Osteoblast (primary cell): ENCODE measurements at regions not wholly inside any gene's neighbourhood (a gene's known extent, or its start where the extent isn't known, plus 50 kb on each side); places are given as distances from the start of the nearest gene placed in this dataset.

Experiments used
- DNase-seq: peaks from one replicate; pipeline ENCODE4 v3.0.0; 2011; ENCODE audit warnings: low spot score, mixed read lengths; ENCODE audit not compliant: insufficient read length; ENCODE audit errors: missing footprints
- H2AFZ ChIP-seq: 2 replicates; pipeline ENCODE4 v1.6.0; 2011; ENCODE audit warnings: mild to moderate bottlenecking, low read length
- H3K27ac ChIP-seq: 2 replicates; pipeline ENCODE4 v1.5.1; 2011; ENCODE audit warnings: mild to moderate bottlenecking, low read depth, low read length, moderate library complexity
- H3K27me3 ChIP-seq: 2 replicates; pipeline ENCODE4 v1.6.0; 2012; ENCODE audit warnings: mild to moderate bottlenecking, control low read depth, inconsistent platforms, low read length, moderate library complexity; ENCODE audit not compliant: insufficient read depth
- H3K36me3 ChIP-seq: 2 replicates; pipeline ENCODE4 v1.5.1; 2011; ENCODE audit warnings: mild to moderate bottlenecking, low read length, control low read depth, moderate library complexity; ENCODE audit not compliant: insufficient read depth
- H3K4me1 ChIP-seq: 2 replicates; pipeline ENCODE4 v1.5.1; 2011; ENCODE audit warnings: mild to moderate bottlenecking, low read length, control low read depth, moderate library complexity; ENCODE audit not compliant: insufficient read depth
- H3K4me2 ChIP-seq: 2 replicates; pipeline ENCODE4 v1.6.0; 2011; ENCODE audit warnings: mild to moderate bottlenecking, low read length; ENCODE audit not compliant: insufficient read depth
- H3K4me3 ChIP-seq: fragments of 200-600 bp; sonication (generic); 3 replicates; pipeline ENCODE4 v1.5.1; 2012; ENCODE audit warnings: mild to moderate bottlenecking, low read length, inconsistent platforms; ENCODE audit not compliant: insufficient read depth
- H3K79me2 ChIP-seq: 2 replicates; pipeline ENCODE4 v1.6.0; 2012; ENCODE audit warnings: mild to moderate bottlenecking, low read length, control low read depth, inconsistent platforms; ENCODE audit not compliant: insufficient read depth
- H3K9me3 ChIP-seq: 2 replicates; pipeline ENCODE4 v1.5.1; 2011; ENCODE audit warnings: low read depth, low read length, control low read depth
- H4K20me1 ChIP-seq: 2 replicates; pipeline ENCODE4 v1.6.0; 2012; ENCODE audit warnings: mild to moderate bottlenecking, low read length, control low read depth; ENCODE audit not compliant: insufficient read depth
- TF ChIP-seq, protein P1 (sequence below): IDR thresholded peaks from 2 replicates; pipeline ENCODE4 v1.5.1; 2011; ENCODE audit warnings: mild to moderate bottlenecking, low read depth, low read length, moderate library complexity; ENCODE audit errors: extremely low read depth

DNA sequence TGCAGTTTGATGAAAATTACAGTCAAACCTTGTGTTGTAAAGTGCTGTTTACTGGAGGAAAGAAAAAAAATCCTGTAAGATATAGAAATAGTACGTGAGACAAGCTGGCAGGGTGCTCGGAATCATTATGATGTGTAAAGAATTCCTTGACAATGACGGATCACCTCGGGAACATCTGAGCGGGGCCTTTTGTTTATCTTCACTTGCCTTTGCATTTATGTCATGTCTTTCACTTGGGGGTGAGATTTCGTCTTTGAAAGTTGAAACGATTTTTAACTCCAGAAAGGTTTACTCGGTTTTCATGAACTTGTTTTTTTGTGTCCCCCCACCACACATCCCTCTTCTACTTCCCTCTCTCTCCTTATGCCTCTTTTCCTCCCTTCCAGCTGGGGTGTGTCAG, 128.3 kb upstream of the VEPH1 start:
- Histone ChIP-seq H4K20me1 (no peaks in the 10 kb centered on the region), H3K27ac (no peak overlapping the region), H3K79me2 (no peaks in the 10 kb centered on the region), H3K4me1 (no peaks in the 10 kb centered on the region), H3K27me3 (peaks cover 25% of the 10 kb centered on the region), H2AFZ (no peak overlapping the region), H3K4me3 (no peak overlapping the region), H3K36me3 (no peaks in the 10 kb centered on the region), H3K4me2 (no peak overlapping the region), H3K9me3 (no peaks in the 10 kb centered on the region)
- DNase-seq = no peak
- TF ChIP-seq, protein P1, sequence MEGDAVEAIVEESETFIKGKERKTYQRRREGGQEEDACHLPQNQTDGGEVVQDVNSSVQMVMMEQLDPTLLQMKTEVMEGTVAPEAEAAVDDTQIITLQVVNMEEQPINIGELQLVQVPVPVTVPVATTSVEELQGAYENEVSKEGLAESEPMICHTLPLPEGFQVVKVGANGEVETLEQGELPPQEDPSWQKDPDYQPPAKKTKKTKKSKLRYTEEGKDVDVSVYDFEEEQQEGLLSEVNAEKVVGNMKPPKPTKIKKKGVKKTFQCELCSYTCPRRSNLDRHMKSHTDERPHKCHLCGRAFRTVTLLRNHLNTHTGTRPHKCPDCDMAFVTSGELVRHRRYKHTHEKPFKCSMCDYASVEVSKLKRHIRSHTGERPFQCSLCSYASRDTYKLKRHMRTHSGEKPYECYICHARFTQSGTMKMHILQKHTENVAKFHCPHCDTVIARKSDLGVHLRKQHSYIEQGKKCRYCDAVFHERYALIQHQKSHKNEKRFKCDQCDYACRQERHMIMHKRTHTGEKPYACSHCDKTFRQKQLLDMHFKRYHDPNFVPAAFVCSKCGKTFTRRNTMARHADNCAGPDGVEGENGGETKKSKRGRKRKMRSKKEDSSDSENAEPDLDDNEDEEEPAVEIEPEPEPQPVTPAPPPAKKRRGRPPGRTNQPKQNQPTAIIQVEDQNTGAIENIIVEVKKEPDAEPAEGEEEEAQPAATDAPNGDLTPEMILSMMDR = no peak

- H3K79me2 ChIP-seq = no peaks in the 10 kb centered on the region
- no peak overlapping the region for H3K4me2 ChIP-seq
- no peak overlapping the region for H3K4me3 ChIP-seq
- H3K27ac ChIP-seq = no peak overlapping the region
- DNase-seq = no peak
- no peaks in the 10 kb centered on the region for H3K4me1 ChIP-seq
- H3K9me3 ChIP-seq = no peaks in the 10 kb centered on the region
- TF ChIP-seq, protein P1 = no peak
- H2AFZ ChIP-seq = no peak overlapping the region
- H4K20me1 ChIP-seq = no peaks in the 10 kb centered on the region
- H3K36me3 ChIP-seq = no peaks in the 10 kb centered on the region
- H3K27me3 ChIP-seq = peaks cover 13% of the 10 kb centered on the region
Observed at GRCh38 chr3:157626817-157627216, 123.6 kb upstream of the VEPH1 start.

DNA sequence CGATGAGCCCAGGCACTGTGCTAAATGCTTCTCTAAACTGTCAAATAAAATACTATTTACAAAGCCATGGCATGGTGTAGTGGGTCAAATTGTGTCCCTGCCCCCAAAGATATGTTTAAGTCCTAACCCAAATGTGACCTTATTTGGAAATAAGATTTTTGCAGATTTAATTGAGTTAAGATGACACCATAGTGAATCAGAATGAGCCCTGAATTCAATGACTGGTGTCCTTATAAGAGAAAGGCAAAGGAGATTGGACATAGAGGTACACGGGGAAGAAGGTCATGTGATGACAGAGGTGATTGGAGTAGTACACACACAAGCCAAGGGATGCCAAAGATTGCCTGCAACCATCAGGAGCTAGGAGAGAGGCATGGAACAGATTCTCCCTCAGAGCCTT, 121.6 kb upstream of the VEPH1 start:
- H3K4me3 ChIP-seq = no peak overlapping the region
- no peaks in the 10 kb centered on the region for H3K36me3 ChIP-seq
- H3K27ac ChIP-seq = no peak overlapping the region
- no peak overlapping the region for H3K4me2 ChIP-seq
- TF ChIP-seq, protein P1 = no peak
- H3K9me3 ChIP-seq = no peaks in the 10 kb centered on the region
- no peak overlapping the region for H2AFZ ChIP-seq
- no peak for DNase-seq
- H3K27me3 ChIP-seq = no peaks in the 10 kb centered on the region
- no peaks in the 10 kb centered on the region for H4K20me1 ChIP-seq
- no peaks in the 10 kb centered on the region for H3K79me2 ChIP-seq
- no peaks in the 10 kb centered on the region for H3K4me1 ChIP-seq

DNA sequence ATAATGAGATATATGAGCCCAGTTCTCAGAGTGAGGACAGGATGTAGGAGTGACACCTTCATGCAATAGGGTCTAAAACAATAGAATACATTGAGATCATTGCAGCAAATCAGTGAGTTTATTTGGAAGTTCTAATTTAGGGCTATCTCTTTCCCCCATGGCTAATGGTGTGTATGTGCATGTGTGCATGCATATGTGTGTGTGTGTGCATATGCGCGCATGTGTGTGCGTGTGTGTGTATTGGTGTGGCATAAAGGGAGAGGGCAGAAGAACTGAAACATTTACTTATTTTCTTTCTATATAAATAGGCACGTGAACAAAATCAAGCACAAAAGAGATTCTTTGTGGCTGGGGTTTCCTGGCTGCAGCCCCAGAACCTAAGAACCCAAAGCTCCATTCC, 115.7 kb upstream of the VEPH1 start:
- TF ChIP-seq, protein P1 = no peak
- H4K20me1 ChIP-seq = no peaks in the 10 kb centered on the region

More for the DNA sequence above, 115.7 kb upstream of the VEPH1 start:
- H2AFZ ChIP-seq = no peak overlapping the region
- no peak for DNase-seq
- peaks cover 4% of the 10 kb centered on the region for H3K27me3 ChIP-seq
- no peak overlapping the region for H3K27ac ChIP-seq
- H3K4me2 ChIP-seq = no peak overlapping the region
- H3K4me3 ChIP-seq = no peak overlapping the region
- H3K79me2 ChIP-seq = no peaks in the 10 kb centered on the region
- H3K36me3 ChIP-seq = no peaks in the 10 kb centered on the region
- no peaks in the 10 kb centered on the region for H3K9me3 ChIP-seq
- H3K4me1 ChIP-seq = no peaks in the 10 kb centered on the region
